Adrenal gland (tissue), 9 donors: ENCODE measurements at regions not wholly inside any gene's neighbourhood (a gene's known extent, or its start where the extent isn't known, plus 50 kb on each side); places are given as distances from the start of the nearest gene placed in this dataset.

Experiments used
- DNase-seq, 7 donors: peaks; one replicate each; pipeline ENCODE4 v3.0.0-alpha.2; 2019 to 2020
- H3K27ac ChIP-seq, 5 donors: fragments of 200-600 bp; sonication (generic) in 4 of 5; 1 replicate in 3 of 5; 2 replicates in 2 of 5; pipeline versions ENCODE4 v1.5.1 to v1.8.0; 2016 to 2020; ENCODE audit warnings: mild to moderate bottlenecking in 1 of 5
- H3K27me3 ChIP-seq: fragments of 200-600 bp; 2 replicates; pipeline ENCODE4 v1.8.0; 2021
- H3K36me3 ChIP-seq, 2 donors: fragments of 200-600 bp; replicated peaks in 1 of 2; 1 replicate in 1 of 2; 2 replicates in 1 of 2; pipeline versions ENCODE4 v1.5.1 to v1.8.0; 2018 to 2022
- H3K4me1 ChIP-seq, 2 donors: fragments of 200-600 bp; replicated peaks in 1 of 2; 1 replicate in 1 of 2; 2 replicates in 1 of 2; pipeline versions ENCODE4 v1.5.1 to v1.8.0; 2018 to 2021
- H3K4me3 ChIP-seq, 4 donors: fragments of 200-600 bp; sonication (generic) in 3 of 4; one replicate each; pipeline ENCODE4 v1.5.1; 2016 to 2018
- H3K9me3 ChIP-seq, 3 donors: fragments of 200-600 bp; sonication (generic) in 1 of 3; replicated peaks in 1 of 3; 1 replicate in 2 of 3; 2 replicates in 1 of 3; pipeline versions ENCODE4 v1.5.1 to v1.8.0; 2016 to 2021
- CTCF ChIP-seq, 6 experiments: fragments of 450-650 bp in 4 of 6; fragments of 200-600 bp in 2 of 6; sonication (generic) in 1 of 6; IDR thresholded peaks; 1 replicate in 5 of 6; 2 replicates in 1 of 6; pipeline versions ENCODE4 v1.5.1 to v1.8.0; 2016 to 2021; ENCODE audit warnings: antibody characterized with exemption in 6 of 6, mild to moderate bottlenecking in 2 of 6, moderate library complexity in 1 of 6
- POLR2A ChIP-seq, 2 donors: fragments of 450-650 bp; IDR thresholded peaks; one replicate each; pipeline ENCODE4 v1.6.1; 2017; ENCODE audit warnings: antibody characterized with exemption in 2 of 2, mild to moderate bottlenecking in 2 of 2, moderate library complexity in 1 of 2
- WGBS, 4 donors: extraction: QIAGEN DNeasy Blood & Tissue Kit in 2 of 4; methylation state at CpG; one replicate each; pipeline versions ENCODE4 v1.1.5 to v1.1.7; 2013 to 2017; 5-methylcytosine and 5-hydroxymethylcytosine counted together
- intact Hi-C, 2 donors: fragments of 100-400 bp; cut with DNase I; formaldehyde crosslinking; loops; one replicate each; pipeline versions ENCODE4 v1.14.1 to v1.15.0; 2022 to 2023
- donor health status: healthy with polysubstance abuse.
- donor health status: Bipolar disorder and iron deficiency.
- donor health status: DM: yes; HTN: yes; CAD: no.
- donor health status: DM: no; HTN: no; CAD: no.
- donor health status: DM: no; HTN: no; CAD: no.

GRCh38 chr16:54375071-54375470 is 88.5 kb upstream of the IRX3 start:
- Histone ChIP-seq H3K27me3 (peaks cover 6% of the 10 kb centered on the region), H3K4me3 (no peak overlapping the region), H3K9me3 (no peaks in the 10 kb centered on the region), H3K27ac (no peak overlapping the region), H3K4me1 (no peaks in the 10 kb centered on the region), H3K36me3 (no peaks in the 10 kb centered on the region)
- WGBS, 4 donors: 40 to 55% (median 53%) methylated on average over 8 of the region's 8 CpGs
- DNase-seq: no peak
- intact Hi-C loops: no loop called here
- no peak for TF ChIP-seq CTCF (IDR thresholded peaks at IDR 0.05)
- no peak for TF ChIP-seq POLR2A (IDR thresholded peaks at IDR 0.05)

GRCh38 chr16:54373534-54374520 is 87.2 kb upstream of the IRX3 start:
- Histone ChIP-seq H3K4me3 (no peak overlapping the region), H3K36me3 (no peaks in the 10 kb centered on the region), H3K9me3 (no peaks in the 10 kb centered on the region), H3K27ac (no peak overlapping the region), H3K27me3 (peaks cover 6% of the 10 kb centered on the region), H3K4me1 (no peaks in the 10 kb centered on the region)
- no peak for DNase-seq
- WGBS, 4 donors: 19 to 32% (median 23%) methylated on average over 26 to 27 of the region's 27 CpGs
- TF ChIP-seq POLR2A (IDR thresholded peaks at IDR 0.05) (no peak), CTCF (IDR thresholded peaks at IDR 0.05) (no peak)
- intact Hi-C loops: no loop called here

GRCh38 chr16:54370278-54371040 is 83.9 kb upstream of the IRX3 start:
- no peaks in the 10 kb centered on the region for H3K36me3 ChIP-seq
- no peak for TF ChIP-seq CTCF (IDR thresholded peaks at IDR 0.05)
- TF ChIP-seq POLR2A (IDR thresholded peaks at IDR 0.05): no peak
- peaks cover 6% of the 10 kb centered on the region for H3K27me3 ChIP-seq
- intact Hi-C loops: no loop called here
- H3K4me1 ChIP-seq: no peaks in the 10 kb centered on the region
- no peaks in the 10 kb centered on the region for H3K9me3 ChIP-seq
- 20 to 30% (median 24%) methylated on average over 22 to 29 of the region's 29 CpGs for WGBS, 4 donors
- no peak overlapping the region for H3K4me3 ChIP-seq
- peak overlapping the region in 1 of 5 donors; percentile 51 for H3K27ac ChIP-seq
- peak in 5 of 7 donors; percentile 18 to 57 (median 27) for DNase-seq

- no peaks in the 10 kb centered on the region for H3K36me3 ChIP-seq
- H3K27ac ChIP-seq: no peak overlapping the region
- DNase-seq: no peak
- 55 to 64% (median 63%) methylated on average over 7 to 8 of the region's 8 CpGs for WGBS, 4 donors
- no peaks in the 10 kb centered on the region for H3K9me3 ChIP-seq
- TF ChIP-seq CTCF (IDR thresholded peaks at IDR 0.05) (no peak), POLR2A (IDR thresholded peaks at IDR 0.05) (no peak)
- no peaks in the 10 kb centered on the region for H3K4me1 ChIP-seq
- H3K27me3 ChIP-seq: peaks cover 6% of the 10 kb centered on the region
- no peak overlapping the region for H3K4me3 ChIP-seq
- intact Hi-C loops: no loop called here
Measured at GRCh38 chr16:54369861-54370260, 83.3 kb upstream of the IRX3 start.
